ENCODE measurements at regions not wholly inside any gene's neighbourhood (a gene's known extent, or its start where the extent isn't known, plus 50 kb on each side); places are given as distances from the start of the nearest gene placed in this dataset.

GRCh38 chr6:156652231-156652750 lies 124.9 kb upstream of the ARID1B start:
- DNase-seq (ENCODE audit: insufficient read length, low spot score): no peak
- FAIRE-seq: no peak

GRCh38 chr6:156651486-156651885 lies 125.7 kb upstream of the ARID1B start:
- DNase-seq (ENCODE audit: insufficient read length, low spot score): no peak
- no peak for FAIRE-seq

- DNase-seq (ENCODE audit: insufficient read length, low spot score): no peak
- no peak for FAIRE-seq
Measured at GRCh38 chr6:156650896-156651390, 126.2 kb upstream of the ARID1B start.

GRCh38 chr6:156648616-156649015 lies 128.6 kb upstream of the ARID1B start:
- FAIRE-seq (no peak), DNase-seq (ENCODE audit: insufficient read length, low spot score) (no peak)

- DNase-seq (ENCODE audit: insufficient read length, low spot score) (no peak), FAIRE-seq (no peak)
Measured at GRCh38 chr6:156647991-156648390, 129.2 kb upstream of the ARID1B start.

GRCh38 chr6:156647140-156647784 lies 129.9 kb upstream of the ARID1B start:
- no peak for DNase-seq (ENCODE audit: insufficient read length, low spot score)
- FAIRE-seq: no peak

- FAIRE-seq: no peak
- DNase-seq (ENCODE audit: insufficient read length, low spot score): no peak
Measured at GRCh38 chr6:156646496-156646895, 130.7 kb upstream of the ARID1B start.

- FAIRE-seq (no peak), DNase-seq (ENCODE audit: insufficient read length, low spot score) (no peak)
Measured at GRCh38 chr6:156645097-156645496, 132.1 kb upstream of the ARID1B start.

- no peak for FAIRE-seq
- DNase-seq (ENCODE audit: insufficient read length, low spot score): no peak
Measured at GRCh38 chr6:156639009-156639721, 138.0 kb upstream of the ARID1B start.

GRCh38 chr6:156638581-156638980 lies 138.6 kb upstream of the ARID1B start:
- FAIRE-seq (no peak), DNase-seq (ENCODE audit: insufficient read length, low spot score) (no peak)

- no peak for DNase-seq (ENCODE audit: insufficient read length, low spot score)
- no peak for FAIRE-seq
Measured at GRCh38 chr6:156634951-156635371, 142.2 kb upstream of the ARID1B start.

- DNase-seq (ENCODE audit: insufficient read length, low spot score): no peak
- no peak for FAIRE-seq
Measured at GRCh38 chr6:156634048-156634447, 143.1 kb upstream of the ARID1B start.

- no peak for FAIRE-seq
- DNase-seq (ENCODE audit: insufficient read length, low spot score): no peak
Measured at GRCh38 chr6:156633291-156633690, 143.9 kb upstream of the ARID1B start.

- no peak for DNase-seq (ENCODE audit: insufficient read length, low spot score)
- FAIRE-seq: no peak
Measured at GRCh38 chr6:156630613-156631302, 146.4 kb upstream of the ARID1B start.

GRCh38 chr6:156628805-156629204 lies 148.4 kb upstream of the ARID1B start:
- no peak for DNase-seq (ENCODE audit: insufficient read length, low spot score)
- no peak for FAIRE-seq

- FAIRE-seq (no peak), DNase-seq (ENCODE audit: insufficient read length, low spot score) (no peak)
Measured at GRCh38 chr6:156627524-156627923, 149.7 kb upstream of the ARID1B start.

GRCh38 chr6:156622185-156622584 lies 155.0 kb upstream of the ARID1B start:
- DNase-seq (ENCODE audit: insufficient read length, low spot score) (no peak), FAIRE-seq (no peak)

GRCh38 chr6:156620331-156620730 lies 156.8 kb upstream of the ARID1B start:
- DNase-seq (ENCODE audit: insufficient read length, low spot score) (no peak), FAIRE-seq (no peak)

GRCh38 chr6:156618600-156619205 lies 158.5 kb upstream of the ARID1B start:
- FAIRE-seq (no peak), DNase-seq (ENCODE audit: insufficient read length, low spot score) (no peak)

GRCh38 chr6:156617941-156618340 lies 159.2 kb upstream of the ARID1B start:
- DNase-seq (ENCODE audit: insufficient read length, low spot score) (no peak), FAIRE-seq (no peak)

GRCh38 chr6:156617376-156617775 lies 159.8 kb upstream of the ARID1B start:
- DNase-seq (ENCODE audit: insufficient read length, low spot score): no peak
- FAIRE-seq: no peak

All from GM19239 (cell line).